HG03354 (cell line): ENCODE measurements at regions not wholly inside any gene's neighbourhood (a gene's known extent, or its start where the extent isn't known, plus 50 kb on each side); places are given as distances from the start of the nearest gene placed in this dataset.
A peak's percentile ranks its signal among the peaks of the same experiment; 100 is the strongest.

Source experiments
- ATAC-seq: cut with Tn5 transposase; IDR thresholded peaks from one replicate; pipeline ENCODE4 v1.9.1; 2021; ENCODE audit warnings: mild to moderate bottlenecking; ENCODE audit not compliant: unreplicated experiment, poor library complexity, severe bottlenecking

GRCh38 chr4:89665662-89666061 lies 171.3 kb downstream of the SNCA start:
- ATAC-seq = no peak

DNA sequence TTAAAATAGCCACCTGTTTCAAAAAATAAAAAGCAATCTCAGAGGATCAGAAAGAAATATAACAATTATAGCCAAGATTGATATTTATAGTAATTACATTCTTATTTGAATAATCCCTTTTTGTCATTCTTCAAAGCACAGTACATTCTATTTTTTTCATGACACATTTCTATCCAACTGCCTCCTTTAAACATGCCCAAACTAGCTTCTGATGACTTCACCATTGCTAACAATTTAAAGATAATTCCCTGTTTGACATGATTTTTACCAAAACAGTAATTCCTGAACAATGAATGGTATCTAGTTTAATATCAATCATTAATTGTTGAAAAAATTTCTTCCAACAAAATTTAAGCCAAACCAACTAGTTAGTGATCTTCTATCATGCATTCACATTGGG lies 172.4 kb downstream of the SNCA start:
- ATAC-seq = no peak

DNA sequence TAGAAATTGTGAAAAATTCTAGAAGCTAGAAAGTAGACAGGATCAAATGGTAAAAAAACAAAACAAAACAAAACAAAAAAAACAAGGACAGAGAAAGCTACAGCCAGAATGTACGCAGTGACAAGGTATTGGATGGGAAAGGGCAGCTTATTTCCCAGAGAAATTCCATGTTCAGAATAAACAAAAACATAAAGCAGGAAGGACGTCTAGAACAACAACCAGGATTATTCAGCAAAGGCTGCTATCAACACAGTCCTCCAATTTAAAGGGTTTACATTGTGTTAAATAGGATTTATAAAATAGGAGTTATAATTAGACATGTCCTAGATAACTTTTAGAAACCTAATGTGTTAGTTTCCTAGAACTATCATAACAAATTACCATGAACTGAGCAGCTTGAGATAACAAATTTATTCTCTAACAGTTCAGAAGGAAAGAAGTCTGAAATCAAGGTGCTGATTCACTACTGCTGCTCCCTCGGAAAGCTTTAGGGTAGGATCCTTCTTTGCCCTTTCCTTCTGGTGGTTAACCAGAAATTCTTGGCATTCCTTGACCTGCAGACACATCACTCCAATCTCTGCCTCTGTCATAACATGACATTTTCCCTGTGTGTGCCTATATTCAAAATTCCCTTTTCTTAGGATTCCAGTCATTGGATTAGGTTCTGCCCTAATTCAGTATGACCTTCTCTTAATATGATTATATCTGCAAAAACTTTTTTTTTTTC lies 175.6 kb downstream of the SNCA start:
- ATAC-seq = no peak

DNA sequence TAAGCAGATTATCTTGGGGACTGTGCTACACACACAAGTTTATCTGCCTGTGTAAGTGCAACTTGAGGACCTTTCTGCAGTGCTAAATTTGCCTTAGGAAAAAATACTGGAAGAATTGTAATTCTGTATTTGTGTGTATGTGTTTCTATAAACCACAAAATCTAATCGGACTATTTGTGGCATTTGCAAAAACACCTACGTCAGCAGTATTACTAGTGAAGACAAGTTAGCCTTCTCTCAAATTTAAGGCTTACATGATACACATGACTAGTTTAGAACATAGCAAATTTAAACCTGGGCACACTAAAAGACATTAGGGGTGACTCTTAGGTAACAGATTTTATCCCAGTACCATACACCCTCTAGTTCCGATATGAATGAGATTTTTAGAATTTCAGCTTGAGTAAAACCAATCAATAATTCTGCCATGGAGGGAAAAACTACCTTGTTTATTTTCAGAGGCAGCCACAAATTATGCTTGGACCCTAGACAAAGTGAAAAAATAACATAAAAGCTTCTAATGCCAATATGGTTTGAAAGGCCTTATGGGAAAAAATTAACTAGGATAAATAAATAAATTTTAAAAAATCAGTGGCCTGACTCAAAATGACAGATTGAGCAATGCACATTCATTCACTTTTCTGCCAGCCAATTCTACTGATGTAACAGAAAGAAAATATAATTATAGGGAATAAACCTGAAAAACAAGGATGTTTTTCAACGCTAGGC lies 176.4 kb downstream of the SNCA start:
- no peak for ATAC-seq

- ATAC-seq = peak; percentile 86
Measured at GRCh38 chr4:89658701-89659024, 178.3 kb downstream of the SNCA start.

DNA sequence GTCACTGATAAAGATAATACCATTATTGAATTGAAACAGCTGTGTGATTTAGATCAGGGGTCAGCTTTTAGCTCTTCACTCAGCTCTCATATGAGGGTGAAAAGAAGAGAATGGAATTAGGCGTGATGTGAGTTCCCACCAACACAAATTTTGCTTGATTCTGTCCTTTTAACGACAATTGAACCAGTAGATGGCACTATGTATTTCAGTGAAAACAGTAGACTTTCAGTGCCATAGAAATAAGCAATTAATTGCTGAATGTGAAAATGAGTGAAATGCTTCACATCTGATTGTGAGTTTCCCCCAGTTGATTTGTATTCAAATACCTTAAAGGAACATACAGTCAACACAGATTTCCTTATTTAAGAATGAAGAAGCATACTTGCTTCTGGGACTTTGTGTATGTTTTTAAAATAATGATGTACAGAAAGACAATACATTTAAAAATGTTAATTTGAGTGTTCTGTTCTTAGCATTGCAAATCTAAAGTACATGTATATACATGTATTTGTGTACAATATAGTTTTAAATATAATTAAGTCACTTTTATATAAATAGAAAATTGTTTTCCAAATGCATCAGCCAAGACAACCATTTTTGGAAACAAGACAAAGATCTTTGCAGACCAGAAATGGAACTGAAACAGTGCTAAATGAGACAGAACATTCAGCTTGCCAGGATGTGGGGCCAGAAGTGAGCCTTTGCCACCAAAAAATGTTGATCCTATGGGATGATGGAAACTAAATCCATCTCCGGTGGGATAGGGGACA lies 178.8 kb downstream of the SNCA start:
- ATAC-seq = peak; percentile 72

DNA sequence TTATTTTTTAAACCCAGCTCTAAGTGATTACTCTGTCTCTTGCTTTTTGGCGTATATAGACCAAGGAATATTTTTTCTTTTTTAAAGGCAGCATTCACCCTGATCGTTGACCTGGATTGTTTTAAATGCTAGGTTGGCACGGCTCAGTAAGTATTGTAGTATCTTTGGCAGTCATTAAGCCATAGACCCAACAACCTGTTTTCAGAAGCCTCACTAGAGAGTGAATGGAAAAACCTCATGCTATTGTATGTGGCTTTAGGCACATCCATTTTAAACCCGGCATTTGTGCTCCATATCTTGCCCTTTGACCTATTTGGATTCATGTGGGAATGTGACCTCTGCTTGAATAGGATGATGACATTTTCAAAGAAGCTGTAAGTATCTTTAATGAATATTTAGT lies 183.9 kb downstream of the SNCA start:
- no peak for ATAC-seq

DNA sequence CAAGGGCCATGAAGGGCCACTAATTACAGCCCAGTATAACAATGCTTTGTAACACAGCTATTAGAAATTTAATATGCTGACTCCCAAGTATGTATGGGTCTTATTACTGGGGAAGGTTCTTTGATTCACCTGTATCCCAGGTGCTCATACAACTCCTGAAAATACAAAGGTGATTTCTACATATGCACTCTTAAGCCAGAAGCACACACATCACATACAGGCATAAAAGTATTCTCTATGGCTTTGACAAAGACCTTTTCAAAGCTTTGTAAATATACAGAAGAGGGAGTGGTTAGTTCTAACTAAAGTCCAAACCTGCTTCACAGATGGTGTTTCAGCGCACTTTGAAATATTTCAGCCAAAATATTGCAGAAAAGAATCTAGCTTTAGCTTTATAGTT lies 191.5 kb downstream of the SNCA start:
- ATAC-seq = no peak

- no peak for ATAC-seq
Measured at GRCh38 chr4:89641367-89641687, 195.6 kb downstream of the SNCA start.

DNA sequence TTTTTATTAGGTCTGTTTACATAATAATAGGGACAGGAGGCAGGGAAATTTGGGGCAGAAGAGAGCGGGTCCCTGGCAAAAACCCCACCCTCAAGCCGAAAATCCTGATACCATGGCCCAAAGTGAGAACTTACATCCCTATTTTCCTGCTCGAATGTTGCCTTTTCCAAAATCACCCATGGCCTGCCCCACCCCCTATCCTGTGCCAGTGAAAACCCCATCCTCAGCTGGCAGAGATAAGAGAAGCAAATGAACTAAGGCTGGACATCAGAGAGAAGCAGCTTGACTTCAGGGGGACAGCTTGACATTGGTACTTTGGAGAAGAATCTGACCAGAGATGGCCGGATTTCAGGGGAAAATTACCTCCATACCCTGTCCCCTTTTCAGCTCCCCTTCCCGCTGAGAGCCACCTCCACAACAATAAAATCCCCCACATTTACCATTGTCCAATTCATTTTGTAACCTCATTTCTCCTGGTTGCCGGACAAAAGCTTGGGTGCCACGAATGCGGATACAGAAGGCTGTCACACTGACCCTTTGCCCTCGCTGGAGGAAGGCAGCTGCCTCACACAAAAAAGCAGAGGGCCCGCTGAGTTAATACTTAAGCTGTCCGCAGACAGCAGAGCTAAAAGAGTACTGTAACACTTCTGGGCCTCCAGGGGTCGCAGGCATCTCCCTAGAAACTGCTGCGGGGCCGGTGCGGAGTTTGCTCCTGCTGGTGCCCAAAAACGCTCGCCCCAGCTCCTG lies 196.2 kb downstream of the SNCA start:
- no peak for ATAC-seq

DNA sequence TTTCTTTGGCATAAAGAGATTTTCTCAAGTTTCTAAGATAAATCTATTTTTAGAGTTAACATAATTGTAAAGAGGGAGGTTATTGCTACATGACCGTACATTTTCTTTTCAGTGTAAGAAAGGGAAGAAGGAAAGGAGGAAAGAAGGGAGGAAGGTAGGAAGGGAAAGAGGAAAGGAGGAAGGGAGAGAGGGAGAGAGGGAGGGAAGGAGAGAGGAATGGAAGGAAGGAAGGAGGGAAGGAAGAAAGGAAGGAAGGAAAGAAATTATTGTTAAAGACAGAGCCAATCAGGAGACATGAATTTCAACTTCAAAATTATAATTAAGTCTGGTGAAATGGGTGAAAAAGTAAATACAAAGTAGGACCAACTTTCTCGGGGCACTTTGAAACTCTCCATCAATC lies 197.6 kb downstream of the SNCA start:
- no peak for ATAC-seq

GRCh38 chr4:89625599-89626293 lies 211.2 kb downstream of the SNCA start:
- no peak for ATAC-seq

DNA sequence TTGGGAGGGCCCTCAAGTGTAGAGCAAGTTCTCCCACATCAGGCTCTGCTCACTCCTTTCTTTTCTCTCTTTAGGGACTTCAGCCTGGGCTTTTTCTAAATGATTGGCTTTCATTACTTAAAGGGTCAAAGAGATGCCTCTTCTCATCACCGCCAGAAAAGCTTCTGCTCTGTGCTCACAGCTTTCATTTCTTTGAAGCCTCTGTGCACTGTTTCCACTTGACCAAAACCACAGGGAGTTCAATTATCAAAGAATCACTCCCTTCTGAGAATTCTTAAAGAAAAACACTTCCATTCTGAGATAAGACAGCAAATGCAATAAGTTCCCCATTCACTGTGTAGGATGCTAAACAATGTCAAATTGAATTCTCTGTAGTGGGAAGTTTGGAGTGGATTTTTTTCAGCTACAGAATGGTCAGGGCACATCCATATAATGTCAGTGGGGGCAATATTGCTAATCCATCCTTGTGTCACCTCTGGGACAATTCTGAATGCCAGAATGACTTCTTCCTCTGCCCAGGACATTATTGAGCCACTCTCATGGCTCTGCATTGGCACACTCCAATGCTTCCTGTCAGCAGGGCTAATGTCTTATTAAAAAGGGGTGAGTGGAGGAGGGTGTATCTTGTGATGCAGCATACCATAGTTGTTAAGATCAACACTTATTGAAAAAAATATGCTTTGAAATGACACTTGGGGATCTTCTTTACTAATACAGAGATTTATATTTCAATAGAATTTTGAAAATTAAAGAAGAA lies 217.6 kb downstream of the SNCA start:
- ATAC-seq = no peak

DNA sequence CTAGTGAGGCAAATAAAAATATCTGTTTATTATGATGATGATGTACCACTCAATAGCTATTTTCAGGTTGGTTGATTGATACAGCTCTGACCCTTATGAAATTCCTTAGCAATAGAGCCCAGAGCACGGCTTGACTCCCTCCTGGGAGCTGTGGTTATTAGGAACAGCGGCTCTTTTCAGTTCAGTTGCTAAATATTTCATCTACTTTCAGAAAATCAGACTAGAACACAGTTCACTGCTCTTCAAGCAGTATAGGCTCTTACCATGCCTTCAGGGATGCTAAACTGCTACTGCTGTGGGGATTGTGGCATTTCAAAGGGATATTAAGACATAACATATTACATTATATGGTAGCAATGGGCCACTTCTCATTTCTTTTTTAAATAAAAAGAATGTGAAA lies 218.8 kb downstream of the SNCA start:
- no peak for ATAC-seq

GRCh38 chr4:89617317-89617716 lies 219.6 kb downstream of the SNCA start:
- ATAC-seq = peak; percentile 71

GRCh38 chr4:89616382-89616781 lies 220.6 kb downstream of the SNCA start:
- no peak for ATAC-seq

GRCh38 chr4:89615051-89615450 lies 221.9 kb downstream of the SNCA start:
- ATAC-seq = no peak

- no peak for ATAC-seq
Measured at GRCh38 chr4:89614155-89614554, 222.8 kb downstream of the SNCA start.

- ATAC-seq = no peak
Measured at GRCh38 chr4:89610236-89610635, 226.7 kb downstream of the SNCA start.
